Peyer's patch (tissue), 4 donors: ENCODE measurements at regions not wholly inside any gene's neighbourhood (a gene's known extent, or its start where the extent isn't known, plus 50 kb on each side); places are given as distances from the start of the nearest gene placed in this dataset.

Source experiments
- CTCF ChIP-seq, 6 experiments: fragments of 450-650 bp in 4 of 6; fragments of 200-600 bp in 2 of 6; sonication (generic) in 1 of 6; IDR thresholded peaks; one replicate each; pipeline ENCODE4 v1.5.1; 2017 to 2019; ENCODE audit warnings: antibody characterized with exemption in 6 of 6, mild to moderate bottlenecking in 3 of 6, moderate library complexity in 1 of 6
- POLR2A ChIP-seq, 2 donors: fragments of 450-650 bp; IDR thresholded peaks; one replicate each; pipeline ENCODE4 v1.5.1; 2017; ENCODE audit warnings: antibody characterized with exemption in 2 of 2, mild to moderate bottlenecking in 2 of 2, moderate library complexity in 2 of 2

GRCh38 chr10:22791665-22792064, 77.3 kb upstream of the PIP4K2A start:
- TF ChIP-seq CTCF (IDR thresholded peaks at IDR 0.05) (no peak), POLR2A (IDR thresholded peaks at IDR 0.05) (no peak)
